H1 (cell line): ENCODE measurements at regions not wholly inside any gene's neighbourhood (a gene's known extent, or its start where the extent isn't known, plus 50 kb on each side); places are given as distances from the start of the nearest gene placed in this dataset.

Source experiments
- CTCF ChIA-PET: fragments of 300-600 bp; sonication (Branson Sonifier 250); formaldehyde crosslinking; loops from one replicate; lab custom pipeline; 2021; ENCODE audit not compliant: partially characterized antibody; lab: Charles Lee
- POLR2A ChIA-PET: fragments of 300-600 bp; sonication (Branson Sonifier 250); formaldehyde crosslinking; loops from one replicate; lab custom pipeline; 2021; ENCODE audit warnings: inconsistent platforms; ENCODE audit not compliant: partially characterized antibody; lab: Charles Lee
- DNase-seq, 2 experiments: peaks; one replicate each; pipeline versions ENCODE4 v3.0.0 to v3.0.0-alpha.2; 2010 to 2022; ENCODE audit warnings: low spot score in 2 of 2, low read depth in 1 of 2, mixed read lengths in 1 of 2
- FAIRE-seq: peaks from 2 replicates; lab custom pipeline; 2011; peaks lifted over from hg19 to GRCh38; lab: Jason Lieb, UNC
- H2AFZ ChIP-seq: 2 replicates; pipeline ENCODE4 v1.8.1; 2012; ENCODE audit warnings: low read length, inconsistent platforms
- H2AK5ac ChIP-seq: 2 replicates; pipeline ENCODE4 v1.6.1; 2013; ENCODE audit warnings: low read depth, low read length
- H2BK120ac ChIP-seq: replicated peaks from 2 replicates; pipeline ENCODE3; 2013; ENCODE audit warnings: low read depth, low read length, inconsistent platforms
- H2BK12ac ChIP-seq: 2 replicates; pipeline ENCODE4 v1.6.1; 2013; ENCODE audit warnings: low read depth, low read length
- H2BK15ac ChIP-seq: 2 replicates; pipeline ENCODE4 v1.6.1; 2013; ENCODE audit warnings: low read length
- H2BK20ac ChIP-seq: 2 replicates; pipeline ENCODE4 v1.6.1; 2013; ENCODE audit warnings: low read length
- H2BK5ac ChIP-seq: 2 replicates; pipeline ENCODE4 v1.6.1; 2013; ENCODE audit warnings: low read depth, low read length
- H3K14ac ChIP-seq: 2 replicates; pipeline ENCODE4 v1.6.1; 2013; ENCODE audit warnings: inconsistent platforms; ENCODE audit not compliant: insufficient read length
- H3K18ac ChIP-seq: 2 replicates; pipeline ENCODE4 v1.6.1; 2013; ENCODE audit warnings: low read length; ENCODE audit errors: extremely low read depth
- H3K23ac ChIP-seq: 2 replicates; pipeline ENCODE4 v1.6.1; 2013; ENCODE audit warnings: inconsistent platforms; ENCODE audit not compliant: insufficient read length
- H3K23me2 ChIP-seq: 2 replicates; pipeline ENCODE4 v1.6.1; 2013; ENCODE audit warnings: low read depth, low read length
- H3K27ac ChIP-seq: 2 replicates; pipeline ENCODE4 v1.6.1; 2011; ENCODE audit warnings: low read depth, low read length, inconsistent platforms
- H3K27me3 ChIP-seq, 4 experiments: replicated peaks in 1 of 4; 1 replicate in 1 of 4; 2 replicates in 3 of 4; pipeline versions ENCODE4 v1.6.1 to v1.8.1; 2011 to 2013; ENCODE audit warnings: low read length in 3 of 4, mild to moderate bottlenecking in 3 of 4, inconsistent platforms in 2 of 4, mixed read lengths in 2 of 4, moderate library complexity in 1 of 4; ENCODE audit not compliant: control insufficient read depth in 3 of 4, insufficient read depth in 3 of 4; ENCODE audit errors: extremely low read depth in 1 of 4
- H3K36me3 ChIP-seq, 4 experiments: 2 replicates each; pipeline versions ENCODE4 v1.6.1 to v1.8.1; 2011 to 2013; ENCODE audit warnings: mild to moderate bottlenecking in 4 of 4, low read length in 3 of 4, moderate library complexity in 2 of 4, control low read depth in 1 of 4, inconsistent platforms in 1 of 4; ENCODE audit not compliant: insufficient read depth in 4 of 4, control insufficient read depth in 2 of 4
- H3K4ac ChIP-seq: replicated peaks from 2 replicates; pipeline ENCODE3; 2013; ENCODE audit warnings: low read length, low read depth, mixed read lengths, inconsistent platforms; ENCODE audit not compliant: insufficient read length
- H3K4me1 ChIP-seq, 4 experiments: replicated peaks in 1 of 4; 1 replicate in 1 of 4; 2 replicates in 3 of 4; pipeline versions ENCODE4 v1.6.1 to v1.8.1; 2011 to 2013; ENCODE audit warnings: low read length in 3 of 4, inconsistent platforms in 2 of 4, mixed read lengths in 1 of 4; ENCODE audit not compliant: insufficient read depth in 4 of 4, control insufficient read depth in 3 of 4
- H3K4me2 ChIP-seq, 2 experiments: 2 replicates each; pipeline versions ENCODE4 v1.6.1 to v1.8.1; 2011 to 2013; ENCODE audit warnings: low read depth in 2 of 2, low read length in 2 of 2, control low read depth in 1 of 2, inconsistent platforms in 1 of 2, mild to moderate bottlenecking in 1 of 2; ENCODE audit not compliant: insufficient read depth in 1 of 2
- H3K4me3 ChIP-seq, 4 experiments: fragments of 200-600, 300-600 bp in 1 of 4; sonication (generic), shearing (Covaris generic), sonication (Bioruptor Twin) in 1 of 4; 2 replicates each; pipeline versions ENCODE4 v1.5.1 to v1.8.1; 2011 to 2016; ENCODE audit warnings: low read length in 4 of 4, low read depth in 3 of 4, control low read depth in 2 of 4, inconsistent platforms in 2 of 4, mild to moderate bottlenecking in 2 of 4, mixed read lengths in 1 of 4, moderate library complexity in 1 of 4; ENCODE audit not compliant: insufficient read depth in 2 of 4; ENCODE audit errors: extremely low read depth in 1 of 4
- H3K56ac ChIP-seq: replicated peaks from 2 replicates; pipeline ENCODE3; 2013; ENCODE audit warnings: low read depth, mild to moderate bottlenecking, mixed read lengths, low read length, inconsistent platforms; ENCODE audit not compliant: insufficient read length
- H3K79me1 ChIP-seq: 2 replicates; pipeline ENCODE4 v1.6.1; 2013; ENCODE audit warnings: low read depth, low read length, control low read depth
- H3K79me2 ChIP-seq, 2 experiments: 2 replicates each; pipeline versions ENCODE4 v1.6.1 to v1.8.1; 2012 to 2013; ENCODE audit warnings: low read length in 2 of 2, mild to moderate bottlenecking in 2 of 2, inconsistent platforms in 1 of 2; ENCODE audit not compliant: insufficient read depth in 2 of 2, control insufficient read depth in 1 of 2
- H3K9ac ChIP-seq, 4 experiments: replicated peaks in 1 of 4; 1 replicate in 1 of 4; 2 replicates in 3 of 4; pipeline versions ENCODE4 v1.6.1 to v1.8.1; 2011 to 2013; ENCODE audit warnings: low read depth in 3 of 4, low read length in 3 of 4, control low read depth in 2 of 4, mild to moderate bottlenecking in 2 of 4, moderate library complexity in 2 of 4, inconsistent platforms in 1 of 4; ENCODE audit errors: extremely low read depth in 1 of 4
- H3K9me3 ChIP-seq, 2 experiments: 2 replicates each; pipeline versions ENCODE4 v1.6.1 to v1.8.1; 2012 to 2013; ENCODE audit warnings: mild to moderate bottlenecking in 2 of 2, moderate library complexity in 2 of 2, control low read depth in 1 of 2, inconsistent platforms in 1 of 2, low read depth in 1 of 2, low read length in 1 of 2, mixed read lengths in 1 of 2; ENCODE audit not compliant: insufficient read depth in 2 of 2
- H4K20me1 ChIP-seq, 2 experiments: replicated peaks in 1 of 2; 2 replicates each; pipeline versions ENCODE3 to v1.8.1; 2011 to 2013; ENCODE audit warnings: inconsistent platforms in 2 of 2, low read length in 2 of 2, mild to moderate bottlenecking in 1 of 2; ENCODE audit not compliant: insufficient read depth in 2 of 2, control insufficient read depth in 1 of 2
- H4K5ac ChIP-seq: 2 replicates; pipeline ENCODE4 v1.6.1; 2013; ENCODE audit warnings: low read length, low read depth, mixed read lengths, inconsistent platforms; ENCODE audit not compliant: insufficient read length
- H4K8ac ChIP-seq: 2 replicates; pipeline ENCODE4 v1.8.0; 2013; ENCODE audit warnings: mild to moderate bottlenecking, moderate library complexity, low read length, inconsistent platforms; ENCODE audit not compliant: insufficient read depth; ENCODE audit errors: extremely low read depth
- H4K91ac ChIP-seq: replicated peaks from 2 replicates; pipeline ENCODE3; 2013; ENCODE audit warnings: low read length, mixed read lengths, inconsistent platforms; ENCODE audit not compliant: insufficient read length
- EZH2 ChIP-seq: fragments of 200-600 bp; sonication (generic); IDR thresholded peaks from 2 replicates; pipeline ENCODE4 v1.7.1; 2012; ENCODE audit warnings: low read depth, mild to moderate bottlenecking, moderate library complexity, low read length, inconsistent platforms; ENCODE audit not compliant: severe bottlenecking
- GTF2F1 ChIP-seq: IDR thresholded peaks from 2 replicates; pipeline ENCODE4 v1.6.1; 2012; ENCODE audit warnings: low read depth, low read length, improper control_type of control experiment, borderline replicate concordance
- HDAC6 ChIP-seq: IDR thresholded peaks from one replicate; pipeline ENCODE4 v1.7.1; 2012; ENCODE audit warnings: low read depth, mild to moderate bottlenecking, inconsistent platforms, low read length, moderate library complexity
- KDM1A ChIP-seq: fragments of 200-600, 300-600 bp; sonication (generic); IDR thresholded peaks from 2 replicates; pipeline ENCODE4 v1.7.1; 2016; ENCODE audit warnings: mild to moderate bottlenecking, low read length, borderline replicate concordance
- NRF1 ChIP-seq: IDR thresholded peaks from 2 replicates; pipeline ENCODE4 v1.6.1; 2011; ENCODE audit warnings: mild to moderate bottlenecking, low read depth, low read length, improper control_type of control experiment
- PHF8 ChIP-seq: fragments of 200-600 bp; sonication (generic); conservative IDR thresholded peaks from 2 replicates; pipeline ENCODE4 v1.7.1; 2012; ENCODE audit warnings: low read depth, mild to moderate bottlenecking, inconsistent platforms, low read length, moderate library complexity
- POLR2A ChIP-seq, 2 experiments: IDR thresholded peaks; 1 replicate in 1 of 2; 2 replicates in 1 of 2; pipeline ENCODE4 v1.6.1; 2011; ENCODE audit warnings: low read depth in 2 of 2, low read length in 2 of 2, mild to moderate bottlenecking in 2 of 2; ENCODE audit errors: control extremely low read depth in 1 of 2
- POU5F1 ChIP-seq: IDR thresholded peaks from 2 replicates; pipeline ENCODE4 v1.6.1; 2011; ENCODE audit warnings: low read depth, mild to moderate bottlenecking, low read length, moderate library complexity
- RAD21 ChIP-seq, 2 experiments: IDR thresholded peaks in 1 of 2; conservative IDR thresholded peaks in 1 of 2; 2 replicates each; pipeline ENCODE4 v1.6.1; 2011; ENCODE audit warnings: low read depth in 2 of 2, low read length in 2 of 2, improper control_type of control experiment in 1 of 2, inconsistent platforms in 1 of 2, mild to moderate bottlenecking in 1 of 2, moderate library complexity in 1 of 2
- SAP30 ChIP-seq: fragments of 300-600 bp; sonication (generic); IDR thresholded peaks from 2 replicates; pipeline ENCODE4 v1.7.1; 2012; ENCODE audit warnings: low read length, moderate library complexity, mild to moderate bottlenecking, inconsistent platforms; ENCODE audit not compliant: insufficient read depth, insufficient replicate concordance
- SIN3A ChIP-seq, 2 experiments: IDR thresholded peaks in 1 of 2; conservative IDR thresholded peaks in 1 of 2; 2 replicates each; pipeline ENCODE4 v1.6.1; 2011 to 2012; ENCODE audit warnings: low read length in 2 of 2, improper control_type of control experiment in 1 of 2, low read depth in 1 of 2, mild to moderate bottlenecking in 1 of 2
- SP1 ChIP-seq: IDR thresholded peaks from 2 replicates; pipeline ENCODE4 v1.6.1; 2011; ENCODE audit warnings: low read depth, low read length
- TBP ChIP-seq: IDR thresholded peaks from 2 replicates; pipeline ENCODE4 v1.6.1; 2011; ENCODE audit warnings: low read depth, low read length, improper control_type of control experiment
- WGBS, 2 experiments: shearing (Covaris generic) in 1 of 2; methylation state at CpG; one replicate each; pipeline versions ENCODE4 v1.1.6 to v1.1.7; 2013 to 2015; ENCODE audit warnings: low lambda C conversion rate in 2 of 2, mixed read lengths in 2 of 2, inconsistent platforms in 1 of 2, low coverage in 1 of 2, missing lambda C conversion rate in 1 of 2; ENCODE audit not compliant: insufficient replicate concordance in 2 of 2, insufficient coverage in 1 of 2, insufficient read length in 1 of 2; ENCODE audit errors: extremely low coverage in 1 of 2, missing lambda C conversion rate in 1 of 2; 5-methylcytosine and 5-hydroxymethylcytosine counted together
- TF ChIP-seq, protein P1 (sequence below): IDR thresholded peaks from 2 replicates; pipeline ENCODE4 v1.6.1; 2012; ENCODE audit warnings: inconsistent platforms

DNA sequence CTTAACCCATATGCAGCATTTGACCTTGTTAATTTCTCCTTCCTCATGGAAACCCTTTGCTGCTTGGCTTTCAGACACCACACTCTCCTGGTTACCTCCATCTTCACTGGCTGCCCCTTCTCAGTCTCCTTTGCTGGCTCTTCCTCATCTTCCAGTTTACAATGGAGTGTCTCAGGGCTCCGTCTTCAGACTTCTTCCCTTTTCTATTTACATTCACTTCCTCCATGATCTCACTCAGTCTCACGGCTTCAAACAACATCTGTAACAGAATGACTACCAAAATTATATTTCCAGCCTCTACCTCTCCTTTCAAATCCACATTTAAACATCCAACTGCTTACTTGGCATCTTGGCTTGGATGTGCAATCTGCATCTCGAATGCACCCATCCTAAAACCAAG, 140.4 kb downstream of the DKK1 start:
- POLR2A ChIA-PET, result no interaction called here
- H3K27ac ChIP-seq, result no peak overlapping the region
- TF ChIP-seq TBP (no peak), POU5F1 (no peak), SP1 (no peak), EZH2 (no peak), NRF1 (no peak), RAD21 (IDR thresholded peaks at IDR 0.05 in 1 of 2, conservative IDR thresholded peaks at IDR 0.05 in 1 of 2; ENCODE audit: low read depth in 2 of 2, low read length in 2 of 2) (no peak), HDAC6 (no peak), PHF8 (no peak), GTF2F1 (no peak), POLR2A (IDR thresholded peaks at IDR 0.05; ENCODE audit: control extremely low read depth in 1 of 2, low read depth in 2 of 2, low read length in 2 of 2) (no peak), KDM1A (no peak), SIN3A (conservative IDR thresholded peaks at IDR 0.05 in 1 of 2, IDR thresholded peaks at IDR 0.05 in 1 of 2; ENCODE audit: low read depth in 1 of 2, low read length in 2 of 2) (no peak), SAP30 (no peak)
- TF ChIP-seq, protein P1, sequence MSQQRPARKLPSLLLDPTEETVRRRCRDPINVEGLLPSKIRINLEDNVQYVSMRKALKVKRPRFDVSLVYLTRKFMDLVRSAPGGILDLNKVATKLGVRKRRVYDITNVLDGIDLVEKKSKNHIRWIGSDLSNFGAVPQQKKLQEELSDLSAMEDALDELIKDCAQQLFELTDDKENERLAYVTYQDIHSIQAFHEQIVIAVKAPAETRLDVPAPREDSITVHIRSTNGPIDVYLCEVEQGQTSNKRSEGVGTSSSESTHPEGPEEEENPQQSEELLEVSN, result no peak

More for the DNA sequence above, 140.4 kb downstream of the DKK1 start:
- DNase-seq (no peak), FAIRE-seq (no peak)
- Histone ChIP-seq H2AFZ (0 out of 2 replicates have a peak overlapping the region, but pooled peaks have one; percentile 79), H4K8ac (no peak overlapping the region), H3K36me3 (no peaks in the 10 kb centered on the region), H2BK5ac (no peak overlapping the region), H3K4ac (no peak overlapping the region), H3K79me1 (no peaks in the 10 kb centered on the region), H3K56ac (no peak overlapping the region), H2BK20ac (no peak overlapping the region), H3K14ac (no peak overlapping the region), H2BK120ac (no peak overlapping the region), H3K9me3 (no peaks in the 10 kb centered on the region), H3K4me1 (no peaks in the 10 kb centered on the region; a peak in 1 of 7 replicates), H3K27me3 (no peaks in the 10 kb centered on the region), H4K91ac (no peak overlapping the region), H3K23ac (no peak overlapping the region), H3K9ac (no peak overlapping the region), H3K4me2 (no peak overlapping the region), H2BK15ac (no peak overlapping the region), H2AK5ac (no peak overlapping the region), H4K20me1 (no peaks in the 10 kb centered on the region), H2BK12ac (no peak overlapping the region), H3K23me2 (no peaks in the 10 kb centered on the region), H3K4me3 (no peak overlapping the region), H4K5ac (no peak overlapping the region), H3K79me2 (no peaks in the 10 kb centered on the region), H3K18ac (no peak overlapping the region)
- CTCF ChIA-PET, result no interaction called here
- 78% methylated on average over 3 of the region's 3 CpGs; no CpG with 5 or more reads in 1 of the 2 experiments for WGBS, 2 experiments
